ENCODE measurements at regions not wholly inside any gene's neighbourhood (a gene's known extent, or its start where the extent isn't known, plus 50 kb on each side); places are given as distances from the start of the nearest gene placed in this dataset.
A peak's percentile ranks its signal among the peaks of the same experiment; 100 is the strongest.

DNA sequence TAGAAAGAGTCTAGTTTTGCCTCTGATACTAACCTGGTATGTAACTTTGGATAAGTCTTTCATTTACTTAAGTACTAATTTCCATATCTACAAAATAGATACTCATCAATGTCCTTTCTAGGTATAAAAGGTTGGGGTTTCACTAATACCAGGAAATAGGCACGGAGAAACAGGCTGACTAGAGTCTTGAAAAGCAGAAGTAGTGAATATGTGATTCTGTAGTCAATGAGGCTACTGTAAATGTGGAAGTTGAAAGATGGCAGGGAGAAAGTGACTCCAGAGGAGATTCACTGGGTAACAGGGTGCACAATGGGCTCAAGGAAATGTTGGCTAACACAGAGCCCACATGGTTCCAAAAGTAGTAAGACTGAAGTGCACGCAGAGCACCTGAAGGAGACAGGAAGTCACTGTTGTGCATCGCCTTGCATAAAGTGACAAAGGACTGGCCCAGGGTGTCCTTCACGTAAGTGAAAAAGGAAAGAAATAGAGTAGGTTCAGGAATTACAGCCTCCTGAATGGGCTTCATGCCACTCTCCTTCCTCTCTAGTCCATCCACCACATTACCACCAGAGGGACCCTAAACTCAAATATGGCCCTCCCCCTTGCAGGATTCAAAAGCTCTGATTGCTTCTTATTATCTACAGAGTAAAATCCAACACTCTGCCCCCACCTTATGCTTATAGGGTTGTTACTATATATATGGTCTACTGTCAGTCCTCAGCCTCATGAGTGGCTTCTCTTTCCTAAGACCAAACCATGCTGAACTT is 288.0 kb upstream of the SMARCA2 start:
- in situ Hi-C loops (cut with HindIII; ENCODE audit: low pct_unique_long_range_greater_than_20kb, low sequenced_read_pairs) = no loop called here
- DNase-seq (ENCODE audit: low read depth in 1 of 2, low spot score in 1 of 2) = peak in 1 of 2 experiments; percentile 11
- TF ChIP-seq JUND (IDR thresholded peaks at IDR 0.05; ENCODE audit: low read depth) = no peak

DNA sequence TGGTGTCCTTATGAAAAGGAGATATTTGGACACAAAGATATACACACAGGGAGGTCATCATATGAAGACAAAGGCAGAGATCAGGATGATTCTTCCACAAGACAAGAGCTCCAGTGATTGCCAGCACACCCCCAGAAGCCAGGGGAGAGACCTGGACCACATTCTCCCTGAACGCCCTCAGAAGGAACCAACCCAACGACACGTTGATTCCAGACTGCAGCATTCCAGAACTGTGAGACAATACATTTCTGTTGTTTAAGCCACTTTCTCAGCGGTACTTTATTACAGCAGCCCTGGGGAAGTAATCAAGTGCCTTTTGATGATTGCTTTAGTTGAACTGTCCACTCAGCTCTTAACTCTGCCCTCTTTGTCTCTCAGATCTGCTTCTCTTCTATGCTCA is 285.5 kb upstream of the SMARCA2 start:
- DNase-seq (ENCODE audit: low read depth in 1 of 2, low spot score in 1 of 2) = no peak
- no peak for TF ChIP-seq JUND (IDR thresholded peaks at IDR 0.05; ENCODE audit: low read depth)
- in situ Hi-C loops (cut with HindIII; ENCODE audit: low pct_unique_long_range_greater_than_20kb, low sequenced_read_pairs) = no loop called here

DNA sequence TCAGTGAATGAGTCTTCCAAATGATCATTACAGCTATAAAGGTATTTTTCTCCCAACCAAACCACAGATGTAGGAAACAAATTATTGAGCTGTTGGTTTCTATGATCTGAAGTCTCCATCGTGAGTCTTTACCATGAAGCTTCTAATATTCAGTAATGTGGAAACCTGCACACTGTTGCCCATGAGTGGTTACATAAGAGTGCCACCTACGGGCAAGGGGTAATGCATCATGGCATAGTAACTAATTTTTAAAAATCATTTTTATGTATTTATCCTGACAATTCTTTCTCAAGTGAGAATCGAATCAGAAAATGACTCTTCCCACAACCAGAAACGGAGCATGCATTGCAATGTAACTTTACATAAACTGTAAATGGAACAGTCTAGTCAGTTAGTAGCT is 282.5 kb upstream of the SMARCA2 start:
- in situ Hi-C loops (cut with HindIII; ENCODE audit: low pct_unique_long_range_greater_than_20kb, low sequenced_read_pairs) = no loop called here
- DNase-seq (ENCODE audit: low read depth in 1 of 2, low spot score in 1 of 2) = peak in 1 of 2 experiments; percentile 25
- TF ChIP-seq JUND (IDR thresholded peaks at IDR 0.05; ENCODE audit: low read depth) = no peak

DNA sequence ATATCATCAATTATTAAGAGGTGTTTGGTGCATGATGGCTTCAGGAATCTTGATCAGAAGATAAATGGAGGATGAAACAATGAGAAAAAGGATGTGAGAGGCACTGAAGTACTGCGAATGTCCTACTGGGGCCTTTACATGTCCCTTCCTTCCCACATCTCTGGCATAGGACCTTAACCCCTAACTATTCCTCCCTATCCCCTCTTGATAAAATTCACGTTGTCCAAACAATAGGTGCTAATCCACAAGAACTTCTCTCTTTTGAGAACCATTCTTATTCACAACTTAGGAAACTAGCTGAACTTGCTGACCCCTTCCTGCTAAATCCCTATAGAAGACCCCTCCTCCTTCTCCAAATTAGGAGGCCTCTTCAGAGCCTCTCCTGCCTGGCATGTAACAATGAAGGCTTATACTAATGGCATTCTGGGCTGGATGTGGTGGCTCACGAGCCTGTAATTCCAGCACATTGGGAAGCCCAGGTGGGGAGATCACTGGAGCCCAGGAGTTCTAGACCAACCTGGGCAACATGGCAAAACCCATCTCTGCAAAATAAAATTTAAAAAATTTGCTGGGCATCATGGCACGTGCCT is 276.5 kb upstream of the SMARCA2 start:
- in situ Hi-C loops (cut with HindIII; ENCODE audit: low pct_unique_long_range_greater_than_20kb, low sequenced_read_pairs) = no loop called here
- TF ChIP-seq JUND (IDR thresholded peaks at IDR 0.05; ENCODE audit: low read depth) = no peak
- DNase-seq (ENCODE audit: low read depth in 1 of 2, low spot score in 1 of 2) = no peak

DNA sequence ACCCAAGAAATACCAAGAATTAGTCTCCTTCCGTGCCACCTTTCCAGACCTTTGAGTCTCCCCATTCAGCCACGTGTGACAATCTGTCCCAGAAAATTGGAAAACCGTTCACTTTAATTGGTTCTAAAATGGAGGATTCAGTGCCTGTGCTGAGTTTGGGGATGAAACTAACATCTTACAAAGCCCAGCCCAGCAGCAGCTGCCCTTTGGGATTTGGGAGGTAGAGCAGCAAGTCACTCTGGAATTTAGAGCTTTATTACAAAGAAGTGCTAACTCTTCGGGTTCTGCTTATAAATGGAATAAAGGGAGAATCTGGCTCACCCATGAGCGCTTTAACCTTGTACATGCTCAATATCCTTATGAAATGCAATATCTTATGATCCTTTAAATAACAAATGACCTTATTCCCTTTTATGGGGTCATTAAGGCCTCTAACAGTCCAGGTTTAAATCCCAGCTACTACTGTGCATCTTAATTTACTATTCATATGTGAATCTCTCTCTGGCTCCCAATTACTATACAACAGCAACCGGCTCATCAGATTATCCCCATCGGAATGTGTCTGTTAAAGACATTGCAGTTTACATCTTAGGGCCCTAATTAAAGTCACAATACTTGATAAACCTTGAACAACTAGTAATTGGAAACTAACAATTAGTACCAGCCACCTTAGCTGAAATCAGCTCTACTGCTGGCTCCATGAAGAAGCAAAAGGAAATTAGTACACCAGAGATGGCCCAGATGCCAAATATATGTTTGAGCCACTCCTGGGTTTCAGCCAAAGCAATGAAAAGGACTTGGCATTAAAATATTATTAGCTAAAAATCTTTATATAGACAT is 271.8 kb upstream of the SMARCA2 start:
- TF ChIP-seq JUND (IDR thresholded peaks at IDR 0.05; ENCODE audit: low read depth) = no peak
- in situ Hi-C loops (cut with HindIII; ENCODE audit: low pct_unique_long_range_greater_than_20kb, low sequenced_read_pairs) = no loop called here
- DNase-seq (ENCODE audit: low read depth in 1 of 2, low spot score in 1 of 2) = no peak

GRCh38 chr9:1745980-1746379 is 269.2 kb upstream of the SMARCA2 start:
- DNase-seq (ENCODE audit: low read depth in 1 of 2, low spot score in 1 of 2) = no peak
- TF ChIP-seq JUND (IDR thresholded peaks at IDR 0.05; ENCODE audit: low read depth) = no peak
- in situ Hi-C loops (cut with HindIII; ENCODE audit: low pct_unique_long_range_greater_than_20kb, low sequenced_read_pairs) = no loop called here

- no peak for DNase-seq (ENCODE audit: low read depth in 1 of 2, low spot score in 1 of 2)
- no peak for TF ChIP-seq JUND (IDR thresholded peaks at IDR 0.05; ENCODE audit: low read depth)
- in situ Hi-C loops (cut with HindIII; ENCODE audit: low pct_unique_long_range_greater_than_20kb, low sequenced_read_pairs) = no loop called here
Observed at GRCh38 chr9:1747417-1747967, 267.7 kb upstream of the SMARCA2 start.

DNA sequence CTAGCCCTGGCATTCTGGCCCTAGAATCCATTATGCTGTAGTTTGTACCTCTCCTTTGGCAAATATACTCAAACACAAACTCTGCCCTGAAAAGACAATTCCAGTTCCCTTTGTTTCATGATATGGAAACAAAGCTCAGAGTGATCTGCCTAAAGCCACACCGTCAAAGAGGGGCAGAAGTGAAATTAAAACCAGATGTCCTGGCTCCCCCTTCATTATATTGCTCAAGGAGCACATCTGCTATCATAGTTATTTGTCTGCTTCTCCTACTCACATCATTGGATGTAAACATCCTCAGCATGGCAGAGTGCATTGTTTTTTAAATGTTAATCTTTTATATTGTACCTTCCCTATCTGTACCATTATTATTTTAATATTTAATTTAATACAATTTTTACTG is 266.7 kb upstream of the SMARCA2 start:
- DNase-seq (ENCODE audit: low read depth in 1 of 2, low spot score in 1 of 2) = no peak
- in situ Hi-C loops (cut with HindIII; ENCODE audit: low pct_unique_long_range_greater_than_20kb, low sequenced_read_pairs) = no loop called here
- no peak for TF ChIP-seq JUND (IDR thresholded peaks at IDR 0.05; ENCODE audit: low read depth)

DNA sequence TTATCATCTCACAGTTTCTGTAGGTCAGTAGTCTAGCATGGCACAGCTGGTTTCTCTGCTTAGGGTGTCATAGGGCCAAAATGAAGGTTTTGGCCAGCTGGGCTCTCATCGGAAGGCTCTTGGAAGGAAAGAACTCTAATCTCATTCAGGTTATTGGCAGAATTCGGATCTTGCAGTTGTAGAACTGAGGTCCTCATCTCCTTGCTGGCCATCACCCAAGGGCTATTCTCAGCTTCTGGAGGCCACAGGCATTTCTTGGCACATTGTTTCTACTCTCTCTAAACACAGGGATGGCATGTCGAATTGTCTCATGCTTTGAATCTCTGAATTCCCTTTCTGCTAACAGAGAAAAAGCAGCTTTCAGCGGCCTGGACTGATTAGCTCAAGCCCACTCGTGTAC is 258.0 kb upstream of the SMARCA2 start:
- no peak for DNase-seq (ENCODE audit: low read depth in 1 of 2, low spot score in 1 of 2)
- in situ Hi-C loops (cut with HindIII; ENCODE audit: low pct_unique_long_range_greater_than_20kb, low sequenced_read_pairs) = no loop called here
- no peak for TF ChIP-seq JUND (IDR thresholded peaks at IDR 0.05; ENCODE audit: low read depth)

GRCh38 chr9:1759009-1759408 is 256.1 kb upstream of the SMARCA2 start:
- peak in 1 of 2 experiments; percentile 1 for DNase-seq (ENCODE audit: low read depth in 1 of 2, low spot score in 1 of 2)
- in situ Hi-C loops (cut with HindIII; ENCODE audit: low pct_unique_long_range_greater_than_20kb, low sequenced_read_pairs) = no loop called here
- no peak for TF ChIP-seq JUND (IDR thresholded peaks at IDR 0.05; ENCODE audit: low read depth)

DNA sequence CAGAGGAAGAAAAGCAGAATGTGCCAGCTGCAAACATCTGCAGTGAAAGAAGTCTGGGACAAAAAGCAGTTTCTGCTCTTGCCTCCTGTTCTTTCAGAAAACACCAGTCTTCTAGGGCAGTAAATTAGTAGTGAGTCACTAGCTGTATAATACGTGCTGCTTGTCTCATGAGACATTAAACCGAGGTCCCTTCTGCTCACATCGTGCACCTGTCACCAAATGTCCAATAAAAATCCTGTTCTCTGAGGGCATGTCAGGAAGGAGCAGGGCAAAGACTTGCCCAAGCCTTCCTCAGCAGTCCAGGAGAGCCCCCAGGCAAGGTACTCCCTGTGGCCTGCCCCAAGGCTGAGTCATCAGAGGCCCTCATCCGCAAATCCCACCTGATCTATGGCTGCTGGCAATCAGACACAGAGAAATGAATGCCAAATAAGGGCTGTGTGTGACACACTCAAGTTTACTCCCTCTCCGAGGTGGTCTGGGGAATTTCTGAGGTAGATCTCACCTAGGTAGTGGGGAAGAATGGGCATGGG is 255.3 kb upstream of the SMARCA2 start:
- no peak for TF ChIP-seq JUND (IDR thresholded peaks at IDR 0.05; ENCODE audit: low read depth)
- DNase-seq (ENCODE audit: low read depth in 1 of 2, low spot score in 1 of 2) = no peak
- in situ Hi-C loops (cut with HindIII; ENCODE audit: low pct_unique_long_range_greater_than_20kb, low sequenced_read_pairs) = no loop called here

GRCh38 chr9:1761807-1762206 is 253.3 kb upstream of the SMARCA2 start:
- TF ChIP-seq JUND (IDR thresholded peaks at IDR 0.05; ENCODE audit: low read depth) = no peak
- in situ Hi-C loops (cut with HindIII; ENCODE audit: low pct_unique_long_range_greater_than_20kb, low sequenced_read_pairs) = no loop called here
- no peak for DNase-seq (ENCODE audit: low read depth in 1 of 2, low spot score in 1 of 2)

Measured in T47D (cell line).